Subcutaneous abdominal adipose tissue (tissue), 5 donors: ENCODE measurements at regions not wholly inside any gene's neighbourhood (a gene's known extent, or its start where the extent isn't known, plus 50 kb on each side); places are given as distances from the start of the nearest gene placed in this dataset.

ENCODE experiments used
- H3K27ac ChIP-seq: one replicate; pipeline ENCODE4 v1.7.0; 2013; ENCODE audit warnings: low read depth, mild to moderate bottlenecking, inconsistent platforms, low read length, moderate library complexity
- H3K27me3 ChIP-seq, 5 donors: one replicate each; pipeline ENCODE4 v1.7.0; 2013; ENCODE audit warnings: low read length in 5 of 5, inconsistent platforms in 1 of 5; ENCODE audit not compliant: control insufficient read depth in 5 of 5, insufficient read depth in 4 of 5
- H3K36me3 ChIP-seq, 5 donors: one replicate each; pipeline ENCODE4 v1.7.0; 2013; ENCODE audit warnings: low read length in 5 of 5; ENCODE audit not compliant: control insufficient read depth in 5 of 5, insufficient read depth in 5 of 5
- H3K4me1 ChIP-seq, 5 donors: one replicate each; pipeline ENCODE4 v1.7.0; 2013; ENCODE audit warnings: low read length in 5 of 5, mild to moderate bottlenecking in 3 of 5, moderate library complexity in 1 of 5; ENCODE audit not compliant: control insufficient read depth in 5 of 5, insufficient read depth in 5 of 5
- H3K4me3 ChIP-seq, 5 donors: one replicate each; pipeline ENCODE4 v1.7.0; 2013; ENCODE audit warnings: low read length in 5 of 5, low read depth in 1 of 5
- H3K9ac ChIP-seq, 5 donors: one replicate each; pipeline ENCODE4 v1.7.0; 2013; ENCODE audit warnings: low read length in 5 of 5, mild to moderate bottlenecking in 4 of 5, moderate library complexity in 3 of 5
- H3K9me3 ChIP-seq, 5 donors: one replicate each; pipeline ENCODE4 v1.7.0; 2013; ENCODE audit warnings: low read length in 5 of 5; ENCODE audit not compliant: control insufficient read depth in 5 of 5
- donor health status: healthy.
- donor health status: healthy.
- donor health status: healthy.
- donor health status: healthy.
- donor health status: healthy.

DNA sequence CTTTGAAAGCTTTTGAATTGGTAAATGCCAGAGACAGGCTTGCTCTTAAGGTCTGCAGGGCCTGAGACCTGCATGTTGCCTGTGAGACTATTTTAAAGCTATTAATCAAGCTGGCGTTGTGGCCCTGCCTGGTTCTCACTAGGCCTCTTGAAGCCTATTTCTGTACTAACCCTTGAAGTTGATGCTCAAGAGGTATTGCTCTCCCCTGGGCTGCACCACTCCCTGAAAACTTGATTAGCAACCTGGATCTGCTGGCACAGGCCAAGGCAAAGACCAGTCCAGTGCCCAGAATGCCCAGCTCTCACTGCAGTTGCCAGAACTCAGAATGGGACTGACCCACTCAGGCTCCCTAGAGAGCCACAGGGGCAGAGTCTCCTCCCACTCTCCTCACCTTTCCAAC is 220.0 kb upstream of the MEOX2 start:
- no peak overlapping the region for H3K27ac ChIP-seq
- no peaks in the 10 kb centered on the region for H3K36me3 ChIP-seq
- H3K9me3 ChIP-seq = no peaks in the 10 kb centered on the region
- H3K9ac ChIP-seq = no peak overlapping the region
- H3K4me1 ChIP-seq = peaks cover 0 to 5% (median 3%) of the 10 kb centered on the region in 5 donors
- no peaks in the 10 kb centered on the region for H3K27me3 ChIP-seq
- H3K4me3 ChIP-seq = no peak overlapping the region

DNA sequence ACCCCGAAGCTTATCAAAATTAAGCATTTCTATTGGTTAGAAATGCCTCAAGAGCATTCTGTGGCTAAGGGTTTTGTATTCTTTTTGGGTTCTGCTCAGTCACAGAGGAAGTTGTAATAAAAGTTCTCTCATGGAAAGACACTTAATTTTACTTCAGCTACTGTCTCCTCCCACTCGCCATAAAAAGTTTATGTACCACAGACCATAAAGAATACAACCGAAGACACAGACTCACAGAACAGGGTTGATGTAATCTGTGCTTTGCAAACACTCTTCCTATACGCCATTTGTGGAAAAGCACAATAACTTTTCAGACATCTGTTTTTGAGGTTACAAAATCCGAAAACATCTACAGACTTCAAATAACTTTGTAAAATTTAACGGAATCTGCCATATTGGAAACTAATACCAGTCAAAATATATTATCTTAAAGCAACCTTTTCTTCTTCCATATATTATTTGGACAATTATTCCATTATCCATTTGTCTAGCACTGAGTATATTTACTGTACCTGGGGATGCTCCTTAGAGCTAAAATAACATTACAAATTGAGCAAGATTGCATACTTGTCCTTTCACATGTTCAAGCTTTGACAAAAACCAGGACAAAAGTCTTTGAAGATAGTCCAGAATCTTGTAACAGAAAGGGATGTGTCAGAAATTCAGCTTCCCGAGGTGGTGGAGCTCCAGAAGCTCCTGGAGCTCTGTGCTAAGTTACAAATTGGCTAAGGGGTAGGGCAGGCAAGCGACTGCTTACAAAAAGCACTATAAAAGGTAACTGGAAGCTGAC is 219.0 kb upstream of the MEOX2 start:
- H3K27ac ChIP-seq = no peak overlapping the region
- H3K4me3 ChIP-seq = no peak overlapping the region
- H3K36me3 ChIP-seq = no peaks in the 10 kb centered on the region
- peaks cover 0 to 5% (median 3%) of the 10 kb centered on the region in 5 donors for H3K4me1 ChIP-seq
- no peak overlapping the region for H3K9ac ChIP-seq
- no peaks in the 10 kb centered on the region for H3K9me3 ChIP-seq
- no peaks in the 10 kb centered on the region for H3K27me3 ChIP-seq

DNA sequence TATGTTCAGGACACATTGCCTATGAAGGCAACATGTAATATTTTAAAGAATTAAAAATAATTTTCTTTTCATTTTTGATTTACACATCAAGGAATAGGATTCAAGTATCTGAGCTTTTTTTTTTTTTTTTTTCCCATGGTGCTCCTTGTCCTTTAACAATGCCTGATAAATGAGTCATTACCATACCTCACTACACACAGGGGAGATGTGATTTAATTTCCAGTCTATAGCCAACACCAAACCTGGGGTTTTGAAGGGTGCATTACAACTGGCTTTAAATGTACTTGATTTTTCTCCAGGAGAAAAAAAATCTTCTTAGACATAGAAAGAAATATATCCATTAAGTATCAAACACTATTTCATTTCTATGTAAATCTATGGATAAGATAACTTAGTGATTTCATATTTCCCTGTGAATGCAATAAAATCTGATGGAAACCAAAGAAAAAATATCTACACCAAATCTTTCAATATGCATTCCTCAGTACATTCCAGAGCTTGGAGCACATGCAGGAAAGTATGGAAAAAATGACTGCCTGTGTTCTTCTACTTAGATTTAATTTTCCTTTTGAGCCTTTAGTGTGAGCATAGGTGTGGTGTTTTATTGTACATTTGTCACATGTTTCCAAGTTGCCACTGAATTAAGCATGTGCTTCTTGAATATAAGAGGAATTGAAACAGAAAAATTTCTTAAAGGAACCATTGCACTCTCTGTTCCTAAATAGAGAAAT is 204.8 kb upstream of the MEOX2 start:
- peaks cover 0 to 14% (median 8%) of the 10 kb centered on the region in 5 donors for H3K4me1 ChIP-seq
- H3K27ac ChIP-seq = no peak overlapping the region
- H3K9ac ChIP-seq = no peak overlapping the region
- no peaks in the 10 kb centered on the region for H3K9me3 ChIP-seq
- no peaks in the 10 kb centered on the region for H3K36me3 ChIP-seq
- no peak overlapping the region for H3K4me3 ChIP-seq
- no peaks in the 10 kb centered on the region for H3K27me3 ChIP-seq

DNA sequence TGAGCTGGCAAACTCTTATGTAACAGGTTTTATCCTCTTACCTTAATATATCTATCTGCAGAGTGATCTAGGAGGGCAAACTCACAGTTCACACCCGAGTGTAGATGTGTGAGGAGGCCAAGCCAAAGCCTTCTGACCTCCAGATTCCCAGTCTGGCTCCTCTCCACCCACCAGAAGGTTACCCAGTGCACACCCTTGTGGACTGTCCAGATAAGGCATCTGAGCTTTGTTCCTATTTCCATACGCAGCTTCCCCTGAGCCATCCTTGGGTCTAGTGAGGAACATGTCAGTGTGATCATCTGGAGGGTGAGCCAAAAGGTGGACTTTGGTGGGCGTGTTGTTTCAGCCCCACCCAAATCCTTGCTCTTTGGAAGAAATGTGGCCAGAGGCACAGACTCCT is 203.0 kb upstream of the MEOX2 start:
- no peaks in the 10 kb centered on the region for H3K36me3 ChIP-seq
- H3K4me3 ChIP-seq = peak overlapping the region in 4 of 5 donors; percentile 0 to 61 (median 36)
- H3K27me3 ChIP-seq = no peaks in the 10 kb centered on the region
- no peak overlapping the region for H3K27ac ChIP-seq
- peaks cover 0 to 14% (median 8%) of the 10 kb centered on the region in 5 donors for H3K4me1 ChIP-seq
- no peak overlapping the region for H3K9ac ChIP-seq
- H3K9me3 ChIP-seq = no peaks in the 10 kb centered on the region

DNA sequence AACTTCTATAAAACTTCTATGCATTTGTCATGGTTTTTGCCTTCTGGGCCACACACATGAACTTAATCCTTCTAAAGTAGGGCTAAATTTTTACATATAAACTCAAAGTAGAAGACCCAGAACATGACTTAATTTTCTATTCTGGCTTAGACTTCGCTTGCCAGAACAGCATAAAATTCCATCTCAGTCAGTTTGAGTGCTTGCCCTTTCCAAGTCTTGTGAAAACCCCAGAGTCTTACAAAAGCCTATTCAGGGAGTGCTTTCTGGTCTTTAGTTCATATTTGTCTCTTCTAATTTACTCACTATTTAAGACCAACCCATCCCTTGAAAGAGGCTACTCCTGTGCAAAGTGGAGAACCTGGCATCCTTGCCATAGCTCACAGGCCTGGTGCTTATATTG is 201.6 kb upstream of the MEOX2 start:
- no peak overlapping the region for H3K27ac ChIP-seq
- peaks cover 0 to 14% (median 8%) of the 10 kb centered on the region in 5 donors for H3K4me1 ChIP-seq
- no peaks in the 10 kb centered on the region for H3K36me3 ChIP-seq
- no peaks in the 10 kb centered on the region for H3K27me3 ChIP-seq
- H3K9ac ChIP-seq = no peak overlapping the region
- H3K9me3 ChIP-seq = no peaks in the 10 kb centered on the region
- H3K4me3 ChIP-seq = no peak overlapping the region

DNA sequence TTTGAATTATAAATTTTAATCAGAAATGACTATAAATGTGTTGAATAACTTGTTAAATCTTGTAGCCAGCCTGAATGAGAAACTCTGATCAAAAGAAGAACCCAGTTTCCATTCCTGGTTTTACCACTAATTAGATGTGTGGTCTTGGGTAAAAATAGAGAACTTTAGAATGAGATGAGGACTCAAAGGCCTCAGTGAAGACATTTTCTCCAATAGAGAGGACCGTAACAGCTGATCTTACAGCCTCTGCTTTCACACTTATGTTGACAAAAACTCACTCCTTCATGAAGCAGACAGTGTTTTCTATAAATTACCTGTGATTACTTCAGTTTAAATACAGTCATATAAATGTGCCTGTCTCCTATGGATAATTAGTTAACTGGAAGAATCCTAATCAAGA is 200.1 kb upstream of the MEOX2 start:
- Histone ChIP-seq H3K4me1 (peaks cover 0 to 12% (median 8%) of the 10 kb centered on the region in 5 donors), H3K36me3 (no peaks in the 10 kb centered on the region), H3K9me3 (peaks cover 0 to 2% (median 0%) of the 10 kb centered on the region in 5 donors), H3K9ac (no peak overlapping the region), H3K27ac (no peak overlapping the region), H3K27me3 (no peaks in the 10 kb centered on the region), H3K4me3 (no peak overlapping the region)

DNA sequence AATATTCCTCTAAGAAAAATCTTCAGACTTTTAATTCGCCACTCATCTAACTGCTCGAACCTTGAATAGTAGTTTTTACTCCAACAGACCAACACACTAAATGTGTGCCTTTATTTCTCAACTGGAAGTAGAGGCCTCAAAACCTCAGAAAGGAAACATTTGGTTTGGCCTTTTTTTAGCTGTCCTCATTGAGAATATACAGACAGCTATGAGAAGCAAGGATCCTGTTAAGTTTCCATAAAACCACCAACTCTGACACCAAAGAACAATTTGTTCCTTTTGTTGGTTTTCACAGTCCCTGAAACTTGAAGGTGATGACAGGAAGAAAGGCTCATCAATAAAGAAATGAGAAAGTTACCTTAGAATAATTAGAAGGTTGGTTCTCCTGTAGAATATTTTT is 199.2 kb upstream of the MEOX2 start:
- Histone ChIP-seq H3K27me3 (no peaks in the 10 kb centered on the region), H3K9ac (no peak overlapping the region), H3K4me1 (peaks cover 0 to 10% (median 8%) of the 10 kb centered on the region in 5 donors)

DNA sequence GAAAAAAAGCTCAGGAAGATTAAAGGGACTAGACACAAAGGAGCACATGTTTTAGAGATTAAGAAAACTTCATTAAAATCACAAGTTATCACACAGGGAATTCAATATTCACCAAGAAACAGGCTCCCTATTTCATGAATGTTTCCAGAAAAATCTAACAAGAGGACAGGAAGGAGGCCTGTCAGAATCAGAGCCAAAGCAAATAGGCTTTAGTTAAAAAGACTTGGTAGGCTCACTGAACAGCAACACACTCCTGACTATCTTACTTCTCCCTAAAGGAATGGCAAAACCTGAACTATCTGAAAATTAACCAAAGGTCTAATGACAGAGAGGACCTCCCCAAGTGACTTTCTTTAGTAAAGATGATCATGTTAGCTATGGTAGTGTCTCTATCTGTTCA is 188.3 kb upstream of the MEOX2 start:
- Histone ChIP-seq H3K27me3 (no peaks in the 10 kb centered on the region), H3K27ac (no peak overlapping the region), H3K9ac (no peak overlapping the region), H3K36me3 (no peaks in the 10 kb centered on the region), H3K4me3 (no peak overlapping the region), H3K9me3 (peaks cover 0 to 2% (median 0%) of the 10 kb centered on the region in 5 donors), H3K4me1 (no peaks in the 10 kb centered on the region)

More for the DNA sequence above, 199.2 kb upstream of the MEOX2 start:
- H3K36me3 ChIP-seq = no peaks in the 10 kb centered on the region
- H3K27ac ChIP-seq = no peak overlapping the region
- peaks cover 0 to 5% (median 2%) of the 10 kb centered on the region in 5 donors for H3K9me3 ChIP-seq
- H3K4me3 ChIP-seq = no peak overlapping the region

DNA sequence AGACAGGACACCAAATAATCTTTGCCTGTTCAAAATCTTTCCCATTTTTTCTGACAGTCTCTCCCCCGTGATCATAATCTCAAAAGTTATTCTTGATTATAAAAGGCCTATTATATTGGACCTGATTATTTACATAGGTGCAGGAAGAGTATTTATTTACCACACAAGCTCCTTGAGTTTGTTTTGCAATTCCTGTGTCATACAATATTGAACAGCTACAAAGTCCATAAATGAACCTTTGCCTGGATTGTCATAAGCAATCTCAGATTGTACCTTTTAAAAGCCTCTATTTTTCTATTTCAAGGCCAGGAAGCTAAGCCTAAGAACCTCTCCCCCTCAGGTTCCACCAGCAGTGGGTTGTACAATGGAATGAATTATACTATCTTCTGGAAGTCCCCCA is 183.9 kb upstream of the MEOX2 start:
- Histone ChIP-seq H3K4me1 (no peaks in the 10 kb centered on the region), H3K9me3 (no peaks in the 10 kb centered on the region), H3K36me3 (no peaks in the 10 kb centered on the region), H3K4me3 (no peak overlapping the region), H3K9ac (no peak overlapping the region), H3K27me3 (no peaks in the 10 kb centered on the region), H3K27ac (no peak overlapping the region)

DNA sequence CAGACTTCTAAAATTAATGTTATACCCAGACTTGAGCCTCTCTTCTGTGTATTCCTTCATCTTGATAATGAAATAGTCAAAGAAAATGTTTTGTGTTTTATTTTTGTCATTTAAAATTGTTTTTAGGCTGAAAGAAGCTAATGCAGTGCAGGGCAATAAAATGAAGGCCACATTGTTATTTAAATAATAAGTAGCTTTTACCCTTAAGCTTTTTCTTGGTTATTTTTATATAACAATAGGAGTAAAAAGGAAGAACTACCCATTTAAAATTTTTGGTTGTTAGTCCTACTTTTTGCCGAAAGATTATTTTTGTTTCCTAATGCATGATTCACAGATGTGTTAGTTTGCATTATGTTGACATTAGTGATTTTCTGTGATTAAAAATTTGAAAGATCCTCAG is 181.0 kb upstream of the MEOX2 start:
- peaks cover 0 to 2% (median 0%) of the 10 kb centered on the region in 5 donors for H3K4me1 ChIP-seq
- no peak overlapping the region for H3K4me3 ChIP-seq
- no peak overlapping the region for H3K27ac ChIP-seq
- H3K36me3 ChIP-seq = no peaks in the 10 kb centered on the region
- no peaks in the 10 kb centered on the region for H3K27me3 ChIP-seq
- H3K9me3 ChIP-seq = no peaks in the 10 kb centered on the region
- H3K9ac ChIP-seq = no peak overlapping the region
